ENCODE measurements at regions not wholly inside any gene's neighbourhood (a gene's known extent, or its start where the extent isn't known, plus 50 kb on each side); places are given as distances from the start of the nearest gene placed in this dataset.

DNA sequence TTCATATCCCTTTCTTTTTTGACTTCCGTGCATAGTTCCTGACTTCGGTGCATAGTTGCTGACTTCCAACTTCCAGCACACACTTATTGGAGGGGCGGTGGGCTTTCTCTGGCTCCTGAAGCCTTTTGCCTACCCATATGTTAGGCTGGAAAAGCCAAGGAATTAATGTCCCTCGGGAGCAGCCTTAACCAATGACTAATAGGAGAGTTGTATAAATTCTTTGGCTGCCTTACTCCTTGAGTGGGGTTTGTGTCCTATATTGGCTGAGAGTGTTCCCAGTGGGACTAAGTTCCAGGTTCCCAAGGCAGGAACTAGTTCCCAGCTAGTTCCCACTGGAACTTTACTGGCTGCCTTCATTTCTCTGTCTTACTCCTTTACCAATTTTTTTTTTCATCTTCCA, 105.7 kb downstream of the ZNF326 start:
- no peak overlapping the region for H3K4me3 ChIP-seq (replicated peaks; ENCODE audit: low read depth, low read length)
- no peak for DNase-seq (ENCODE audit: extremely low read depth, low read depth)
- TF ChIP-seq, protein P1, sequence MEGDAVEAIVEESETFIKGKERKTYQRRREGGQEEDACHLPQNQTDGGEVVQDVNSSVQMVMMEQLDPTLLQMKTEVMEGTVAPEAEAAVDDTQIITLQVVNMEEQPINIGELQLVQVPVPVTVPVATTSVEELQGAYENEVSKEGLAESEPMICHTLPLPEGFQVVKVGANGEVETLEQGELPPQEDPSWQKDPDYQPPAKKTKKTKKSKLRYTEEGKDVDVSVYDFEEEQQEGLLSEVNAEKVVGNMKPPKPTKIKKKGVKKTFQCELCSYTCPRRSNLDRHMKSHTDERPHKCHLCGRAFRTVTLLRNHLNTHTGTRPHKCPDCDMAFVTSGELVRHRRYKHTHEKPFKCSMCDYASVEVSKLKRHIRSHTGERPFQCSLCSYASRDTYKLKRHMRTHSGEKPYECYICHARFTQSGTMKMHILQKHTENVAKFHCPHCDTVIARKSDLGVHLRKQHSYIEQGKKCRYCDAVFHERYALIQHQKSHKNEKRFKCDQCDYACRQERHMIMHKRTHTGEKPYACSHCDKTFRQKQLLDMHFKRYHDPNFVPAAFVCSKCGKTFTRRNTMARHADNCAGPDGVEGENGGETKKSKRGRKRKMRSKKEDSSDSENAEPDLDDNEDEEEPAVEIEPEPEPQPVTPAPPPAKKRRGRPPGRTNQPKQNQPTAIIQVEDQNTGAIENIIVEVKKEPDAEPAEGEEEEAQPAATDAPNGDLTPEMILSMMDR (IDR thresholded peaks at IDR 0.05; ENCODE audit: low read depth, low read length, missing control alignments), result no peak

- H3K4me3 ChIP-seq (replicated peaks; ENCODE audit: low read depth, low read length), result no peak overlapping the region
- TF ChIP-seq, protein P1 (IDR thresholded peaks at IDR 0.05; ENCODE audit: low read depth, low read length, missing control alignments), result no peak
- DNase-seq (ENCODE audit: extremely low read depth, low read depth), result no peak
Observed at GRCh38 chr1:90092441-90092840, 97.5 kb downstream of the ZNF326 start.

Measured in HFF-Myc (cell line).